ENCODE measurements at regions not wholly inside any gene's neighbourhood (a gene's known extent, or its start where the extent isn't known, plus 50 kb on each side); places are given as distances from the start of the nearest gene placed in this dataset.

DNA sequence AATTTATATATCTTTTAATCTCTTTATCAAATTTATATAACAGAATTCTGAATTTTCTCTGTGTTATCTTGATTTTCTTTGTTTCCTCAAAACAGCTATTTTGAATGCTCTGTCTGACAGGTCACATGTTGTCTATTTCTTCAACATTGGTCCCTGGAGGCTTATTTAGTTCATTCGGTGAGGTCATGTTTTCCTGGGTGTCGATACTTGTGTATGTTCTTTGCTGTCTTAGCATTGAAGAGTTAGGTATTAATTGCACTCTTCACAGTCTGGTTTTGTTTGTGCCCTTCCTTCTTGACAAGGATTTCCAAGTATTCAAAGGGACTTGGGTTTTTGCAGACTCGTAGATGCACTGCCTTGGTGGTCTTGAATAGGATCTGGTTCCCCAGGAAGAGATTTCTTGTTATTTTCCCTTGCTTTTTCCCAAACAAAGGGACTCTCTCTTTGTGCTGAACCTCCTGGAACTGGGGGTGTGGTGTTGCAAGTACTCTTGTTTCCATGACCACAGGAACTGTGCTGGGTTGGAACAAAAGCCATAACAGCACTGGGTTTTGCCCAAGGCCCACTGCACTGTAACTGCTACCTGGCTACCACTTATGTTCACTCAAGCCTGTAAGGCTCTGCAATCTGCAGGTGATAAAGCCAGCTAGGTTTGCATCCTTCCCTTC is 1483.0 kb downstream of the CDH8 start:
- H4K20me1 ChIP-seq (ENCODE audit: insufficient read depth, low read length) = no peaks in the 10 kb centered on the region

DNA sequence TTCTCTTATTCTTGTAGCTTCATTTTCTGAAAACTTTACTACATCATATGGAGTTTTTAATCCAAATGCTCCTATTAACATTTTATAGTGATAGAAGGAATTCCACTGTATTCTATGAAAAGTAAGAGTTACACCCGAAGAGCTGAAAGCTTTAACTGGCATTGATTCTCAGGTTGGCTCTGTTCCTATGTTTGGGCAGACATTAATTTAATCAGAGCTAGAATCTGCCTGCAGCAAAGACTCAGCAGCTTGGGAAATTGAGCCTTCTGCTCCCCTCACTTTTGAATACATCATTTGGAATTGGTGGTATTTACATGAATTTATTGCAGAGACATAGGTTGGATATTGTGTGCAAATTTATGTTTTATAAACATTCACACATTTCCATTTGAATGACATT is 1494.7 kb downstream of the CDH8 start:
- intact Hi-C loops (cut with micrococcal nuclease; ENCODE audit: unreplicated experiment) (no loop called here), in situ Hi-C loops (cut with HindIII; ENCODE audit: extremely low pct_ligation_motif_present, low pct_unique_long_range_greater_than_20kb) (no loop called here)
- TF ChIP-seq, protein P1, sequence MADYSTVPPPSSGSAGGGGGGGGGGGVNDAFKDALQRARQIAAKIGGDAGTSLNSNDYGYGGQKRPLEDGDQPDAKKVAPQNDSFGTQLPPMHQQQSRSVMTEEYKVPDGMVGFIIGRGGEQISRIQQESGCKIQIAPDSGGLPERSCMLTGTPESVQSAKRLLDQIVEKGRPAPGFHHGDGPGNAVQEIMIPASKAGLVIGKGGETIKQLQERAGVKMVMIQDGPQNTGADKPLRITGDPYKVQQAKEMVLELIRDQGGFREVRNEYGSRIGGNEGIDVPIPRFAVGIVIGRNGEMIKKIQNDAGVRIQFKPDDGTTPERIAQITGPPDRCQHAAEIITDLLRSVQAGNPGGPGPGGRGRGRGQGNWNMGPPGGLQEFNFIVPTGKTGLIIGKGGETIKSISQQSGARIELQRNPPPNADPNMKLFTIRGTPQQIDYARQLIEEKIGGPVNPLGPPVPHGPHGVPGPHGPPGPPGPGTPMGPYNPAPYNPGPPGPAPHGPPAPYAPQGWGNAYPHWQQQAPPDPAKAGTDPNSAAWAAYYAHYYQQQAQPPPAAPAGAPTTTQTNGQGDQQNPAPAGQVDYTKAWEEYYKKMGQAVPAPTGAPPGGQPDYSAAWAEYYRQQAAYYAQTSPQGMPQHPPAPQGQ (CRISPR knock-in tag; IDR thresholded peaks at IDR 0.05; ENCODE audit: borderline replicate concordance) = no peak
- TF ChIP-seq ZNF282 (IDR thresholded peaks at IDR 0.05; ENCODE audit: partially characterized antibody) (no peak), ZNF616 (CRISPR knock-in tag; IDR thresholded peaks at IDR 0.05; ENCODE audit: low read depth) (no peak), ZNF207 (IDR thresholded peaks at IDR 0.05; ENCODE audit: borderline replicate concordance) (no peak), ZNF230 (CRISPR knock-in tag; IDR thresholded peaks at IDR 0.05) (no peak)
- Histone ChIP-seq H3K4me1 (ENCODE audit: insufficient read depth, low read length) (no peaks in the 10 kb centered on the region), H3K27ac (ENCODE audit: extremely low read length, insufficient read depth, low read length) (no peak overlapping the region), H3K36me3 (replicated peaks in 1 of 2; ENCODE audit: control insufficient read depth in 1 of 2, insufficient read depth in 2 of 2, low read length in 2 of 2) (no peaks in the 10 kb centered on the region), H3K4me2 (ENCODE audit: low read depth, low read length) (no peak overlapping the region), H3K9me3 (ENCODE audit: low read length) (peaks cover 86% of the 10 kb centered on the region), H2AFZ (ENCODE audit: low read length) (no peak overlapping the region), H3K9ac (ENCODE audit: insufficient read depth, low read depth, low read length) (no peak overlapping the region), H4K20me1 (ENCODE audit: insufficient read depth, low read length) (no peaks in the 10 kb centered on the region), H3K4me3 (replicated peaks in 1 of 3; ENCODE audit: insufficient read depth in 1 of 3, low read depth in 2 of 3, low read length in 3 of 3) (no peak overlapping the region), H3K27me3 (ENCODE audit: control insufficient read depth in 1 of 2, insufficient read depth in 2 of 2, low read length in 2 of 2) (no peaks in the 10 kb centered on the region; a peak in 1 of 5 replicates), H3K79me2 (ENCODE audit: insufficient read depth, low read length) (no peaks in the 10 kb centered on the region)
- ATAC-seq (no peak), DNase-seq (ENCODE audit: low spot score) (no peak), FAIRE-seq (no peak)
- POLR2A ChIA-PET = no interaction called here
- CTCF ChIA-PET (ENCODE audit: low intra/inter-chr PET ratio, low total read pairs) = no interaction called here
- 3% methylated on average over 1 of the region's 1 CpG for WGBS (ENCODE audit: low lambda C conversion rate)
- BruUV-seq (replicated peaks) = no TSS peak

More for the DNA sequence above, 1483.0 kb downstream of the CDH8 start:
- DNase-seq (ENCODE audit: low spot score) = no peak
- Histone ChIP-seq H3K4me2 (ENCODE audit: low read depth, low read length) (no peak overlapping the region), H3K4me1 (ENCODE audit: insufficient read depth, low read length) (no peaks in the 10 kb centered on the region), H3K9me3 (ENCODE audit: low read length) (peaks cover 98% of the 10 kb centered on the region), H3K27me3 (ENCODE audit: control insufficient read depth in 1 of 2, insufficient read depth in 2 of 2, low read length in 2 of 2) (no peaks in the 10 kb centered on the region), H3K9ac (ENCODE audit: insufficient read depth, low read depth, low read length) (no peak overlapping the region), H3K79me2 (ENCODE audit: insufficient read depth, low read length) (no peaks in the 10 kb centered on the region), H2AFZ (ENCODE audit: low read length) (no peak overlapping the region), H3K27ac (ENCODE audit: extremely low read length, insufficient read depth, low read length) (no peak overlapping the region), H3K4me3 (replicated peaks in 1 of 3; ENCODE audit: insufficient read depth in 1 of 3, low read depth in 2 of 3, low read length in 3 of 3) (no peak overlapping the region), H3K36me3 (replicated peaks in 1 of 2; ENCODE audit: control insufficient read depth in 1 of 2, insufficient read depth in 2 of 2, low read length in 2 of 2) (no peaks in the 10 kb centered on the region)
- ChIA-PET CTCF (ENCODE audit: low intra/inter-chr PET ratio, low total read pairs) (no interaction called here), POLR2A (no interaction called here)
- no peak for FAIRE-seq
- no TSS peak for BruUV-seq (replicated peaks)
- intact Hi-C loops (cut with micrococcal nuclease; ENCODE audit: unreplicated experiment) (no loop called here), in situ Hi-C loops (cut with HindIII; ENCODE audit: extremely low pct_ligation_motif_present, low pct_unique_long_range_greater_than_20kb) (no loop called here)
- WGBS (ENCODE audit: low lambda C conversion rate) = 50% methylated on average over 3 of the region's 3 CpGs
- no peak for ATAC-seq
- TF ChIP-seq ZBTB8A (CRISPR knock-in tag; IDR thresholded peaks at IDR 0.05; ENCODE audit: borderline replicate concordance, low read depth) (no peak), ZNF879 (CRISPR knock-in tag; IDR thresholded peaks at IDR 0.05) (no peak), EZH2 (conservative IDR thresholded peaks at IDR 0.05; ENCODE audit: low read depth, low read length) (no peak), GZF1 (CRISPR knock-in tag; IDR thresholded peaks at IDR 0.05) (no peak), SMYD3 (CRISPR knock-in tag; IDR thresholded peaks at IDR 0.05) (no peak), PLRG1 (conservative IDR thresholded peaks at IDR 0.05) (no peak), ISL2 (CRISPR knock-in tag; IDR thresholded peaks at IDR 0.05) (no peak), ARHGAP35 (CRISPR knock-in tag; IDR thresholded peaks at IDR 0.05; ENCODE audit: borderline replicate concordance) (no peak), U2AF1 (optimal IDR thresholded peaks at IDR 0.05; ENCODE audit: low read depth, low read length) (no peak), NPAS2 (CRISPR knock-in tag; IDR thresholded peaks at IDR 0.05; ENCODE audit: borderline replicate concordance) (no peak), ZNF333 (CRISPR knock-in tag; IDR thresholded peaks at IDR 0.05; ENCODE audit: borderline replicate concordance) (no peak), RCOR2 (CRISPR knock-in tag; IDR thresholded peaks at IDR 0.05) (no peak), SP2 (CRISPR knock-in tag; IDR thresholded peaks at IDR 0.05) (no peak), SUZ12 (IDR thresholded peaks at IDR 0.05; ENCODE audit: low read depth, low read length) (no peak)

Measured in HepG2 (cell line).